Stimulated activated CD4-positive, alpha-beta T cell treated with anti-CD3 and anti-CD28 coated beads, TNF-alpha, amount 100 ng/mL, for 24 hours (primary cell): ENCODE measurements at regions not wholly inside any gene's neighbourhood (a gene's known extent, or its start where the extent isn't known, plus 50 kb on each side); places are given as distances from the start of the nearest gene placed in this dataset.

Source experiments
- DNase-seq, 3 experiments: peaks; one replicate each; pipeline ENCODE4 v3.0.0-alpha.2; 2020; ENCODE audit warnings: low read depth in 3 of 3

DNA sequence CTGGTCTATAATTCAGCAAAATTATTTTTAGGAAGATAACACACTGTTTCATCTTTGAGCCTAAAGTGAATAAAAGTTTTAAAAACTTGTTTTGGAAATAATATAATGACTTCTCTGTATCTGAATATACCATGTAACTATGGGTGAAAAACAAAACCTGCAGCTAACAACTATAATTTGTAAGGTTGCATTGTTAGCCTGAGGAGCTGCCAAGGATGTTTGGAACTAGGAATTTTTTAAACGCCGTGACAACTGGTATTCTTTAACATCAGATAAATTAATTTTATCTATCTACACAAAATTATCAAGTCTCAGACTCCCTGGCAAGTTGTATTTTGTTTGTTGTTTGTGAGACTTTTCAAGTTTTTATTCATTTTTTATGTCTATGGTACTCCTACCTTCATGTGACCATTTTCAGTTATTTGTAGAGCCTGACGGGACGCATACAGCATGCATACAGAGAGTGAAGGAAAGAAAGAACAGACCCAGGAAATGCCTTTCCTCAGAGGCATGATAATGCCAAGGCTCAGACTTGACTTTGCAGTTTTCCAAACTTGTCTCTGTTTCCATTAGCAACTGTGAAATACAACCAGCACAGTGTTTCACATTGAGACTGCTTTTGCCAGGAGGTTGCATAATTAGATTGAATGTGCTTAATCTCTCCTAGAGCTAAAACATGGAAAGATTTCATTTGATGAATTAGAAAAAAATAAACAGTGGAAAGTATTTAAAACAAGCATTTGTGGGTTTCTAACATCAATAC lies 60.8 kb upstream of the ARHGEF26 start:
- no peak for DNase-seq

GRCh38 chr3:154061001-154061370 lies 60.2 kb upstream of the ARHGEF26 start:
- DNase-seq = no peak

GRCh38 chr3:154062513-154062912 lies 58.7 kb upstream of the ARHGEF26 start:
- DNase-seq = no peak

- no peak for DNase-seq
Observed at GRCh38 chr3:154071146-154071545, 50.0 kb upstream of the ARHGEF26 start.
